Astrocyte (in vitro differentiated cells and primary cell): ENCODE measurements at regions not wholly inside any gene's neighbourhood (a gene's known extent, or its start where the extent isn't known, plus 50 kb on each side); places are given as distances from the start of the nearest gene placed in this dataset.

Experiments used
- DNase-seq: peaks from one replicate; pipeline ENCODE4 v3.0.0-alpha.2; 2010; ENCODE audit warnings: low read depth
- FAIRE-seq: peaks from 2 replicates; lab custom pipeline; 2011; peaks lifted over from hg19 to GRCh38; lab: Jason Lieb, UNC
- H2AFZ ChIP-seq: 2 replicates; pipeline ENCODE4 v1.6.0; 2012; ENCODE audit warnings: low read depth, low read length, inconsistent platforms
- H3K27ac ChIP-seq: 2 replicates; pipeline ENCODE4 v1.5.1; 2011; ENCODE audit warnings: low read depth, low read length, inconsistent platforms
- H3K27me3 ChIP-seq: 2 replicates; pipeline ENCODE4 v1.6.0; 2011; ENCODE audit warnings: low read length, inconsistent platforms; ENCODE audit not compliant: insufficient read depth
- H3K36me3 ChIP-seq: 2 replicates; pipeline ENCODE4 v1.5.1; 2011; ENCODE audit warnings: low read length, inconsistent platforms; ENCODE audit not compliant: insufficient read depth
- H3K4me1 ChIP-seq: 2 replicates; pipeline ENCODE4 v1.5.1; 2011; ENCODE audit warnings: low read length, inconsistent platforms; ENCODE audit not compliant: insufficient read depth
- H3K4me2 ChIP-seq: 2 replicates; pipeline ENCODE4 v1.6.0; 2012; ENCODE audit warnings: low read length, inconsistent platforms
- H3K4me3 ChIP-seq: 2 replicates; pipeline ENCODE4 v1.5.1; 2011; ENCODE audit warnings: low read depth, mild to moderate bottlenecking, low read length, inconsistent platforms; ENCODE audit not compliant: insufficient read depth
- H3K79me2 ChIP-seq: 2 replicates; pipeline ENCODE4 v1.6.0; 2012; ENCODE audit warnings: mild to moderate bottlenecking, low read length, inconsistent platforms; ENCODE audit not compliant: insufficient read depth
- H3K9ac ChIP-seq: 2 replicates; pipeline ENCODE4 v1.6.0; 2012; ENCODE audit warnings: mild to moderate bottlenecking, low read length, inconsistent platforms
- H3K9me3 ChIP-seq: 2 replicates; pipeline ENCODE4 v1.5.1; 2012; ENCODE audit warnings: low read depth, mild to moderate bottlenecking, low read length, inconsistent platforms; ENCODE audit not compliant: insufficient read depth
- H4K20me1 ChIP-seq: 2 replicates; pipeline ENCODE4 v1.6.0; 2012; ENCODE audit warnings: low read length, inconsistent platforms; ENCODE audit not compliant: insufficient read depth
- H3K27ac Mint-ChIP-seq: one replicate; pipeline ENCODE4 v1.8.0; 2021; ENCODE audit warnings: mild to moderate bottlenecking, mixed read lengths; ENCODE audit not compliant: unreplicated experiment
- H3K27me3 Mint-ChIP-seq: one replicate; pipeline ENCODE4 v1.8.0; 2021; ENCODE audit warnings: low read depth, mixed read lengths; ENCODE audit not compliant: unreplicated experiment
- H3K36me3 Mint-ChIP-seq: one replicate; pipeline ENCODE4 v1.8.0; 2021; ENCODE audit warnings: low read depth, mixed read lengths; ENCODE audit not compliant: unreplicated experiment
- H3K4me1 Mint-ChIP-seq: one replicate; pipeline ENCODE4 v1.8.0; 2021; ENCODE audit warnings: low read depth, mixed read lengths; ENCODE audit not compliant: unreplicated experiment
- H3K4me3 Mint-ChIP-seq: one replicate; pipeline ENCODE4 v1.8.0; 2021; ENCODE audit warnings: mild to moderate bottlenecking, moderate library complexity, mixed read lengths; ENCODE audit not compliant: unreplicated experiment
- H3K9me3 Mint-ChIP-seq: one replicate; pipeline ENCODE4 v1.8.0; 2021; ENCODE audit warnings: mild to moderate bottlenecking, mixed read lengths; ENCODE audit not compliant: unreplicated experiment
- CTCF ChIP-seq: IDR thresholded peaks from 2 replicates; pipeline ENCODE4 v1.5.1; 2011; ENCODE audit warnings: low read depth, mild to moderate bottlenecking, inconsistent platforms, low read length, moderate library complexity; ENCODE audit not compliant: insufficient read depth
- EZH2 ChIP-seq: IDR thresholded peaks from 2 replicates; pipeline ENCODE4 v1.6.1; 2012; ENCODE audit warnings: mild to moderate bottlenecking, low read length, inconsistent platforms; ENCODE audit not compliant: insufficient read depth

DNA sequence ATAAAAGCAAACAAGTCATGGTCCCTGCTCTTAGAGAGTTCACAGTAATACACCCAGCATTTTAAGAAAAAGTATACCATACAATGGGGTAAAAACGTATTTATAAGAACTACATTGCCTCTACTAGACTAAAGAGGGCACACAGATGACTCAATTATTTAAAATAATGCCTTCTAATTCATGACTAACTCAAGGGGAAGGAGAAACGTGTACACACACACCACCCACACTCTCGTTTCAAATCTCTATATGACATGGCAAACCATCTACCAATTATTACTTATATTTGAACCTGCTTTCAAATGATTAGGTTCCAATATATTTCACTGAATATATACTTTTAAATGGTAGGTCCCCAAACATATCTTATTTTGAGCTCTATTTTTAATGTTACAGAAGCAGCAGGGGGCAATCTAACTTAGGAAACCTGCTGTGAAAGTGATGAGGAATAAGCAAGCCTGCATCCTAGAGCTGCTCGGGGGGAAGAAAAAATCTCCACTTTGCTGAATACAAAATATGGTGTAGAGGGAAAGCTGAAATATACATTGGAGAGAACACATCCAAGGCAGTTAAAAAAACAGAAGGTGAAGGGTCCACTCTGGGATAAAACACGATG is 232.4 kb upstream of the PSMD7 start:
- Histone ChIP-seq H4K20me1 (no peaks in the 10 kb centered on the region), H3K9ac (no peak overlapping the region), H2AFZ (no peak overlapping the region), H3K27me3 (no peaks in the 10 kb centered on the region), H3K79me2 (no peaks in the 10 kb centered on the region), H3K36me3 (no peaks in the 10 kb centered on the region), H3K9me3 (no peaks in the 10 kb centered on the region), H3K4me3 (no peak overlapping the region), H3K27ac (no peak overlapping the region), H3K4me2 (no peak overlapping the region), H3K4me1 (no peaks in the 10 kb centered on the region)
- Mint-ChIP-seq H3K27me3 (peaks cover 2% of the 10 kb centered on the region), H3K4me1 (no peaks in the 10 kb centered on the region), H3K36me3 (no peaks in the 10 kb centered on the region), H3K9me3 (no peaks in the 10 kb centered on the region), H3K4me3 (no peak overlapping the region), H3K27ac (no peak overlapping the region)
- no peak for TF ChIP-seq EZH2
- TF ChIP-seq CTCF: no peak
- FAIRE-seq (no peak), DNase-seq (no peak)

GRCh38 chr16:74053826-74054225 is 242.8 kb upstream of the PSMD7 start:
- H3K27me3 ChIP-seq: no peaks in the 10 kb centered on the region
- Mint-ChIP-seq H3K4me1 (peaks cover 4% of the 10 kb centered on the region), H3K4me3 (no peak overlapping the region), H3K27ac (no peak overlapping the region), H3K36me3 (no peaks in the 10 kb centered on the region), H3K9me3 (peaks cover 15% of the 10 kb centered on the region), H3K27me3 (no peaks in the 10 kb centered on the region)
- H2AFZ ChIP-seq: no peak overlapping the region
- H3K27ac ChIP-seq: no peak overlapping the region
- H3K9me3 ChIP-seq: no peaks in the 10 kb centered on the region
- H3K9ac ChIP-seq: no peak overlapping the region
- H3K4me1 ChIP-seq: no peaks in the 10 kb centered on the region
- H3K79me2 ChIP-seq: no peaks in the 10 kb centered on the region
- no peak for FAIRE-seq
- H4K20me1 ChIP-seq: no peaks in the 10 kb centered on the region
- no peaks in the 10 kb centered on the region for H3K36me3 ChIP-seq
- no peak overlapping the region for H3K4me2 ChIP-seq
- no peak for DNase-seq
- H3K4me3 ChIP-seq: no peak overlapping the region
- no peak for TF ChIP-seq EZH2
- TF ChIP-seq CTCF: no peak

DNA sequence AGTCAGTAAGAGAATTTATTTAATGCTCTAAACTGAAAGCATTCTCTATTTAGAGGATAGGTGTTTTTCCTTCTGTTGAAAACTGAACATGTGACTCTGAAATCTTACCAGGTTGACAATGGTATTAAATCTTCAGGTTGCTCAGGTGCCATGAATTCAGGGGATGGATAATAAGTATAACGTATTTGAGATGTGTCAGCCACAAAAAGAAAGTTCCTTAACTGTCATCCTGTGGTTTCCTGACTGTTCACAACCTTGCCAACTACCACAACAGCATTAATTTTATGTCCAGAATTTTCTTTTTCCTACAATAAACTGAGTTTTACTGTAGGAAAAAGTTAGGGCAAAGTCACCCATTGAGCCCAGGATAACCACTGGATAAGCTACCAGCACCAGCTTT is 243.3 kb upstream of the PSMD7 start:
- no peaks in the 10 kb centered on the region for H3K36me3 ChIP-seq
- TF ChIP-seq EZH2 (no peak), CTCF (no peak)
- no peak for DNase-seq
- peaks cover 4% of the 10 kb centered on the region for H3K4me1 Mint-ChIP-seq
- no peaks in the 10 kb centered on the region for H3K27me3 Mint-ChIP-seq
- no peak overlapping the region for H3K9ac ChIP-seq
- no peaks in the 10 kb centered on the region for H3K79me2 ChIP-seq
- H4K20me1 ChIP-seq: no peaks in the 10 kb centered on the region
- no peak for FAIRE-seq
- H3K9me3 Mint-ChIP-seq: peaks cover 12% of the 10 kb centered on the region
- H2AFZ ChIP-seq: no peak overlapping the region
- H3K4me3 ChIP-seq: no peak overlapping the region
- H3K9me3 ChIP-seq: no peaks in the 10 kb centered on the region
- no peak overlapping the region for H3K4me3 Mint-ChIP-seq
- H3K36me3 Mint-ChIP-seq: no peaks in the 10 kb centered on the region
- no peak overlapping the region for H3K27ac Mint-ChIP-seq
- H3K4me2 ChIP-seq: no peak overlapping the region
- H3K27me3 ChIP-seq: no peaks in the 10 kb centered on the region
- no peaks in the 10 kb centered on the region for H3K4me1 ChIP-seq
- H3K27ac ChIP-seq: no peak overlapping the region
